ENCODE measurements at regions not wholly inside any gene's neighbourhood (a gene's known extent, or its start where the extent isn't known, plus 50 kb on each side); places are given as distances from the start of the nearest gene placed in this dataset.
"Not testable (repeated sequence)": the region's sequence is repeated elsewhere in the genome, so short reads cannot be mapped to it uniquely, and the experiment has no call there.

GRCh38 chr5:136586196-136586595, 220.9 kb upstream of the TRPC7 start:
- no peaks in the 10 kb centered on the region for H3F3A ChIP-seq (ENCODE audit: insufficient read depth, low read length)
- DNase-seq, result no peak
- no peaks in the 10 kb centered on the region for H3K9me2 ChIP-seq (replicated peaks; ENCODE audit: insufficient read depth, low read length)
- no peaks in the 10 kb centered on the region for H4K20me1 ChIP-seq (ENCODE audit: insufficient read depth, low read length)
- TF ChIP-seq CTCF (IDR thresholded peaks at IDR 0.05; ENCODE audit: low read length) (no peak), EZH2phosphoT487 (IDR thresholded peaks at IDR 0.05; ENCODE audit: low read length) (no peak), EZH2 (optimal IDR thresholded peaks at IDR 0.05; ENCODE audit: low read depth, low read length) (no peak)
- H3K36me3 ChIP-seq (replicated peaks; ENCODE audit: insufficient read depth, low read length), result no peaks in the 10 kb centered on the region
- no peak overlapping the region for H3K9ac ChIP-seq (ENCODE audit: low read length)
- H3K27ac ChIP-seq (ENCODE audit: low read length), result no peak overlapping the region
- no peak overlapping the region for H3K4me3 ChIP-seq (ENCODE audit: low read length)
- H2AFZ ChIP-seq (ENCODE audit: low read length), result no peak overlapping the region
- no peaks in the 10 kb centered on the region for H3K27me3 ChIP-seq (replicated peaks; ENCODE audit: insufficient read depth, low read length)
- H3K4me2 ChIP-seq (ENCODE audit: low read depth, low read length), result no peak overlapping the region
- no peaks in the 10 kb centered on the region for H3K4me1 ChIP-seq (ENCODE audit: low read length)
- H3K79me2 ChIP-seq (ENCODE audit: low read length), result no peaks in the 10 kb centered on the region
- H3K9me3 ChIP-seq (replicated peaks; ENCODE audit: insufficient read depth, low read length), result no peaks in the 10 kb centered on the region

- H3K79me2 ChIP-seq (ENCODE audit: low read length), result no peaks in the 10 kb centered on the region
These were observed 219.1 kb upstream of the TRPC7 start for GRCh38 chr5:136584474-136584873.

GRCh38 chr5:136579238-136579637, 213.9 kb upstream of the TRPC7 start:
- Histone ChIP-seq H2AFZ (ENCODE audit: low read length) (no peak overlapping the region), H3K36me3 (replicated peaks; ENCODE audit: insufficient read depth, low read length) (no peaks in the 10 kb centered on the region), H3K9ac (ENCODE audit: low read length) (no peak overlapping the region), H3K9me2 (replicated peaks; ENCODE audit: insufficient read depth, low read length) (no peaks in the 10 kb centered on the region), H3K9me3 (replicated peaks; ENCODE audit: insufficient read depth, low read length) (no peaks in the 10 kb centered on the region), H3F3A (ENCODE audit: insufficient read depth, low read length) (no peaks in the 10 kb centered on the region), H3K27me3 (replicated peaks; ENCODE audit: insufficient read depth, low read length) (no peaks in the 10 kb centered on the region), H3K4me2 (ENCODE audit: low read depth, low read length) (no peak overlapping the region), H4K20me1 (ENCODE audit: insufficient read depth, low read length) (no peaks in the 10 kb centered on the region), H3K27ac (ENCODE audit: low read length) (no peak overlapping the region), H3K79me2 (ENCODE audit: low read length) (no peaks in the 10 kb centered on the region), H3K4me3 (ENCODE audit: low read length) (no peak overlapping the region), H3K4me1 (ENCODE audit: low read length) (no peaks in the 10 kb centered on the region)
- no peak for TF ChIP-seq CTCF (IDR thresholded peaks at IDR 0.05; ENCODE audit: low read length)
- no peak for TF ChIP-seq EZH2 (optimal IDR thresholded peaks at IDR 0.05; ENCODE audit: low read depth, low read length)
- TF ChIP-seq EZH2phosphoT487 (IDR thresholded peaks at IDR 0.05; ENCODE audit: low read length), result no peak
- DNase-seq, result no peak

More at GRCh38 chr5:136584474-136584873, 219.1 kb upstream of the TRPC7 start:
- no peak overlapping the region for H3K9ac ChIP-seq (ENCODE audit: low read length)
- TF ChIP-seq CTCF (IDR thresholded peaks at IDR 0.05; ENCODE audit: low read length) (no peak), EZH2phosphoT487 (IDR thresholded peaks at IDR 0.05; ENCODE audit: low read length) (no peak), EZH2 (optimal IDR thresholded peaks at IDR 0.05; ENCODE audit: low read depth, low read length) (no peak)
- no peak for DNase-seq
- H3K9me2 ChIP-seq (replicated peaks; ENCODE audit: insufficient read depth, low read length), result no peaks in the 10 kb centered on the region
- no peaks in the 10 kb centered on the region for H3K27me3 ChIP-seq (replicated peaks; ENCODE audit: insufficient read depth, low read length)
- no peaks in the 10 kb centered on the region for H4K20me1 ChIP-seq (ENCODE audit: insufficient read depth, low read length)
- no peaks in the 10 kb centered on the region for H3K36me3 ChIP-seq (replicated peaks; ENCODE audit: insufficient read depth, low read length)
- no peak overlapping the region for H3K4me3 ChIP-seq (ENCODE audit: low read length)
- H3K4me1 ChIP-seq (ENCODE audit: low read length), result no peaks in the 10 kb centered on the region
- H3K4me2 ChIP-seq (ENCODE audit: low read depth, low read length), result no peak overlapping the region
- no peaks in the 10 kb centered on the region for H3F3A ChIP-seq (ENCODE audit: insufficient read depth, low read length)
- no peak overlapping the region for H2AFZ ChIP-seq (ENCODE audit: low read length)
- no peaks in the 10 kb centered on the region for H3K9me3 ChIP-seq (replicated peaks; ENCODE audit: insufficient read depth, low read length)
- no peak overlapping the region for H3K27ac ChIP-seq (ENCODE audit: low read length)

- H3K36me3 ChIP-seq (replicated peaks; ENCODE audit: insufficient read depth, low read length); H3K27ac ChIP-seq (ENCODE audit: low read length); H3K9me3 ChIP-seq (replicated peaks; ENCODE audit: insufficient read depth, low read length); H3K4me1 ChIP-seq (ENCODE audit: low read length); H3K27me3 ChIP-seq (replicated peaks; ENCODE audit: insufficient read depth, low read length); DNase-seq; H3K4me3 ChIP-seq (ENCODE audit: low read length); H3K4me2 ChIP-seq (ENCODE audit: low read depth, low read length); H3K9me2 ChIP-seq (replicated peaks; ENCODE audit: insufficient read depth, low read length); H3K9ac ChIP-seq (ENCODE audit: low read length); H2AFZ ChIP-seq (ENCODE audit: low read length); H3F3A ChIP-seq (ENCODE audit: insufficient read depth, low read length); H4K20me1 ChIP-seq (ENCODE audit: insufficient read depth, low read length); H3K79me2 ChIP-seq (ENCODE audit: low read length): not testable (repeated sequence)
These were observed 204.5 kb upstream of the TRPC7 start for GRCh38 chr5:136569875-136570274.

GRCh38 chr5:136565457-136565856, 200.1 kb upstream of the TRPC7 start:
- not testable (repeated sequence) for H3K27me3 ChIP-seq (replicated peaks; ENCODE audit: insufficient read depth, low read length); H3K4me2 ChIP-seq (ENCODE audit: low read depth, low read length); H3K36me3 ChIP-seq (replicated peaks; ENCODE audit: insufficient read depth, low read length); H3K9me3 ChIP-seq (replicated peaks; ENCODE audit: insufficient read depth, low read length); H2AFZ ChIP-seq (ENCODE audit: low read length); H3K79me2 ChIP-seq (ENCODE audit: low read length); H3K9me2 ChIP-seq (replicated peaks; ENCODE audit: insufficient read depth, low read length); H3F3A ChIP-seq (ENCODE audit: insufficient read depth, low read length); H3K4me1 ChIP-seq (ENCODE audit: low read length); H3K4me3 ChIP-seq (ENCODE audit: low read length); H4K20me1 ChIP-seq (ENCODE audit: insufficient read depth, low read length); H3K9ac ChIP-seq (ENCODE audit: low read length); H3K27ac ChIP-seq (ENCODE audit: low read length); DNase-seq

GRCh38 chr5:136565050-136565449, 199.7 kb upstream of the TRPC7 start:
- not testable (repeated sequence) for H3K9me2 ChIP-seq (replicated peaks; ENCODE audit: insufficient read depth, low read length); H3F3A ChIP-seq (ENCODE audit: insufficient read depth, low read length); H3K4me2 ChIP-seq (ENCODE audit: low read depth, low read length); H3K9me3 ChIP-seq (replicated peaks; ENCODE audit: insufficient read depth, low read length); H3K27me3 ChIP-seq (replicated peaks; ENCODE audit: insufficient read depth, low read length); H3K4me3 ChIP-seq (ENCODE audit: low read length); H2AFZ ChIP-seq (ENCODE audit: low read length); H3K9ac ChIP-seq (ENCODE audit: low read length); H4K20me1 ChIP-seq (ENCODE audit: insufficient read depth, low read length); DNase-seq; H3K79me2 ChIP-seq (ENCODE audit: low read length); H3K27ac ChIP-seq (ENCODE audit: low read length); H3K4me1 ChIP-seq (ENCODE audit: low read length); H3K36me3 ChIP-seq (replicated peaks; ENCODE audit: insufficient read depth, low read length)
